Gastroesophageal sphincter (tissue), 4 donors: ENCODE measurements at regions not wholly inside any gene's neighbourhood (a gene's known extent, or its start where the extent isn't known, plus 50 kb on each side); places are given as distances from the start of the nearest gene placed in this dataset.
"Not testable (repeated sequence)": the region's sequence is repeated elsewhere in the genome, so short reads cannot be mapped to it uniquely, and the experiment has no call there.

Experiments used
- ATAC-seq: fragments of 150-250 bp; one replicate; pipeline ENCODE4 v1.9.1; 2016; ENCODE audit warnings: mild to moderate bottlenecking, moderate library complexity
- H3K27ac ChIP-seq, 4 donors: fragments of 200-600 bp; sonication (generic) in 3 of 4; 1 replicate in 3 of 4; 2 replicates in 1 of 4; pipeline ENCODE4 v1.5.1; 2016 to 2019
- H3K27me3 ChIP-seq: fragments of 200-600 bp; sonication (generic); one replicate; pipeline ENCODE4 v1.5.1; 2019
- H3K36me3 ChIP-seq, 2 donors: fragments of 200-600 bp; sonication (generic); one replicate each; pipeline ENCODE4 v1.5.1; 2019; ENCODE audit warnings: control low read depth in 1 of 2
- H3K4me1 ChIP-seq, 3 donors: fragments of 200-600 bp; sonication (generic); 1 replicate in 2 of 3; 2 replicates in 1 of 3; pipeline ENCODE4 v1.5.1; 2016 to 2019; ENCODE audit warnings: control low read depth in 2 of 3
- H3K4me3 ChIP-seq, 2 donors: fragments of 200-600 bp; sonication (generic); one replicate each; pipeline ENCODE4 v1.5.1; 2019; ENCODE audit warnings: mild to moderate bottlenecking in 1 of 2, moderate library complexity in 1 of 2
- H3K9me3 ChIP-seq, 3 donors: fragments of 200-600 bp; sonication (generic); one replicate each; pipeline ENCODE4 v1.5.1; 2017 to 2019; ENCODE audit warnings: control low read depth in 2 of 3
- EP300 ChIP-seq: sonication (generic); formaldehyde crosslinking; IDR thresholded peaks from one replicate; pipeline ENCODE4 v1.6.1; 2017; ENCODE audit warnings: antibody characterized with exemption, mild to moderate bottlenecking
- POLR2A ChIP-seq, 2 donors: fragments of 450-650 bp; IDR thresholded peaks; one replicate each; pipeline ENCODE4 v1.6.1; 2017; ENCODE audit warnings: antibody characterized with exemption in 2 of 2, mild to moderate bottlenecking in 2 of 2, moderate library complexity in 1 of 2
- POLR2AphosphoS5 ChIP-seq: sonication (generic); formaldehyde crosslinking; IDR thresholded peaks from one replicate; pipeline ENCODE4 v1.6.1; 2017; ENCODE audit warnings: antibody characterized with exemption
- WGBS, 2 donors: methylation state at CpG; one replicate each; pipeline ENCODE4 v1.1.5; 2018; ENCODE audit warnings: low coverage in 1 of 2; 5-methylcytosine and 5-hydroxymethylcytosine counted together
- TF ChIP-seq, protein P1 (sequence below), 4 experiments: fragments of 200-600 bp in 2 of 4; fragments of 450-650 bp in 2 of 4; sonication (generic) in 1 of 4; IDR thresholded peaks; one replicate each; pipeline ENCODE4 v1.5.1; 2017 to 2019; ENCODE audit warnings: antibody characterized with exemption in 4 of 4, mild to moderate bottlenecking in 2 of 4, moderate library complexity in 2 of 4

DNA sequence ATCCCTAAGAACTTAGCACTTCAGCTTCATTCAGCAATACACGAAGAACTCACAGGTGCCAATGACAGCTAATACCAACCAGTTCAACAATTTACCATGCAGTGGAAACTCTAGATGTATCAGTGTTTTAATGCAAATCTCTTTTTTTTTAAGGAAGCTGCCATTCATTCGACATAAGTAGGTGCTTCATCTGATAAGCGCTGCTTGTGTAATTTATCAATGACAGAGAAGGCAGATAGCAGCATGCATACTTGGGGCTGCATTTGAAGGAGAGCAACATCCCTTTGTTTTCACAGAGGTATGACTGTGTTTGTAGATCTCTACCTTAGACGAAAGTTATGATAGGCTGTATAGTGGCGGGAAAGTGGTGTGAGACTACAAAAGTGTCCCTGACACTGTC is 977.1 kb downstream of the AACS start:
- Histone ChIP-seq H3K36me3 (no peaks in the 10 kb centered on the region), H3K4me1 (no peaks in the 10 kb centered on the region), H3K27me3 (peaks cover 5% of the 10 kb centered on the region), H3K27ac (no peak overlapping the region), H3K9me3 (peaks cover 0 to 4% (median 0%) of the 10 kb centered on the region in 3 donors), H3K4me3 (no peak overlapping the region)
- 53 to 66% methylated on average over 5 of the region's 5 CpGs for WGBS, 2 donors
- TF ChIP-seq POLR2A (IDR thresholded peaks at IDR 0.05) = no peak
- TF ChIP-seq, protein P1, sequence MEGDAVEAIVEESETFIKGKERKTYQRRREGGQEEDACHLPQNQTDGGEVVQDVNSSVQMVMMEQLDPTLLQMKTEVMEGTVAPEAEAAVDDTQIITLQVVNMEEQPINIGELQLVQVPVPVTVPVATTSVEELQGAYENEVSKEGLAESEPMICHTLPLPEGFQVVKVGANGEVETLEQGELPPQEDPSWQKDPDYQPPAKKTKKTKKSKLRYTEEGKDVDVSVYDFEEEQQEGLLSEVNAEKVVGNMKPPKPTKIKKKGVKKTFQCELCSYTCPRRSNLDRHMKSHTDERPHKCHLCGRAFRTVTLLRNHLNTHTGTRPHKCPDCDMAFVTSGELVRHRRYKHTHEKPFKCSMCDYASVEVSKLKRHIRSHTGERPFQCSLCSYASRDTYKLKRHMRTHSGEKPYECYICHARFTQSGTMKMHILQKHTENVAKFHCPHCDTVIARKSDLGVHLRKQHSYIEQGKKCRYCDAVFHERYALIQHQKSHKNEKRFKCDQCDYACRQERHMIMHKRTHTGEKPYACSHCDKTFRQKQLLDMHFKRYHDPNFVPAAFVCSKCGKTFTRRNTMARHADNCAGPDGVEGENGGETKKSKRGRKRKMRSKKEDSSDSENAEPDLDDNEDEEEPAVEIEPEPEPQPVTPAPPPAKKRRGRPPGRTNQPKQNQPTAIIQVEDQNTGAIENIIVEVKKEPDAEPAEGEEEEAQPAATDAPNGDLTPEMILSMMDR (IDR thresholded peaks at IDR 0.05) = no peak
- TF ChIP-seq POLR2AphosphoS5 = no peak
- no peak for TF ChIP-seq EP300
- no peak for ATAC-seq

DNA sequence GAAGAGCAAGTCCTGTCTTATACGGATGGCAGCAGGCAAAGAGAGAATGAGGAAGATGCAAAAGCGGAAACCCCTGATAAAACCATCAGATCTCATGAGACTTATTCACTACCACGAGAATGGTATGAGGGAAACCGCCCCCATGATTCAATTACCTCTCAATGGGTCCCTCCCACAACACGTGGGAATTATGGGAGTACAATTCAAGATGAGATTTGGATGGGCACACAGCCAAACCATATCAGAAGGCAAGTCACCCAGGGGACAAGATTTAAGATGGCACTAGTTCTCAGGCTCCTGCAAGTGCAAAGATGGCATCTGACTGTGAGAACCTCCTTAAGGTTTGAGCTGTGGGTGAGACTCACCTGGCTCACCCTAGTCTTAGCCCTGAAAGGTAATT is 984.3 kb downstream of the AACS start:
- not testable (repeated sequence) for H3K4me1 ChIP-seq, H3K4me3 ChIP-seq, H3K36me3 ChIP-seq, H3K27ac ChIP-seq, H3K9me3 ChIP-seq, H3K27me3 ChIP-seq, ATAC-seq
- WGBS, 2 donors = 52 to 71% methylated on average over 5 of the region's 5 CpGs

DNA sequence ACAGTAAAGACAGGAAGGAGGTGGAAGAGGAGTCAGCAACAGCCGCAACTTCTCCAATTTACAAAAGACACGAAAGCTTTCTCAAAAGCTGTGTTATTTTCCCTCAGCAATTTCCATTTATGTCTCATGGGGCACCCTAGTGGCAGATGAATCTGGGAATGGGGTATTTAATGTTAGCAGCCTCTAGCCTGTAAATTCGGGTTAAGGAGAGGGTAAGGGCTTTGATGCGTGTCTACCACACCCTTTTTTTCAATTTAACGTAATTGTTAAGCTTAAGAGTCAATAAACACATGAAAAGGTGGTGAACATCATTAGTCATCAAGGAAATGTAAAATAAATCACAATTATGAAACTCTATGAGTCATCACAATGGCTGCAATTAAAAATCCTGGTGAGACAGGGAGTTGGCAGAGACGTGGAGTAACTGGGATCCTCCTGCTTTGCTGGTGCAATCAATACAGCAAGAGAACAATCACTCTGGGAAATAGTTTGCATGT is 986.4 kb downstream of the AACS start:
- ATAC-seq = no peak
- WGBS, 2 donors = 43 to 54% methylated on average over 5 to 6 of the region's 6 CpGs
- Histone ChIP-seq H3K4me1 (no peaks in the 10 kb centered on the region), H3K9me3 (no peaks in the 10 kb centered on the region), H3K27ac (no peak overlapping the region), H3K27me3 (no peaks in the 10 kb centered on the region), H3K36me3 (no peaks in the 10 kb centered on the region), H3K4me3 (no peak overlapping the region)
- TF ChIP-seq POLR2AphosphoS5 (no peak), POLR2A (IDR thresholded peaks at IDR 0.05) (no peak), EP300 (no peak)
- TF ChIP-seq, protein P1 (IDR thresholded peaks at IDR 0.05) = no peak

DNA sequence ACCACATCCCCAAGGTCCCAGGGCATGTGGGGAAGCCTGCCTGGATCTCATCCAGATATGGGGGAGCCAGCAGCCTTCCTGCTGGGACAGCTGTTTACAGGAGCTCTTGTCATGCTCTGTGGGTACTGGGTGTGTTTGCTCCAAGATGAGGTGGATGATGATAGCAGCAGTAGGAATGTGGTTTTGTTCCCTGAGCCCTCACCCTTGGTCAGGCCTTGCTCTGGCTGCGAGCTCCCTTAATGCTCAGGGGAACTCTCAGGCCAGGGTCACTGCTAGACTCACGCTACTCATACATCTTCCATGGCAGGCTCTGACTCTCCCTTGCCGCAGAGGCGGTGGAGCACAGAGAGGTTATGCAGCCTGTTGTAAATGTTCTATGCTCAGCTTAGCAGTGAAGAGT is 990.3 kb downstream of the AACS start:
- no peak for ATAC-seq
- no CpG with 5 or more reads among the region's 4 CpGs for WGBS, 2 donors
- H3K27me3 ChIP-seq = no peaks in the 10 kb centered on the region

DNA sequence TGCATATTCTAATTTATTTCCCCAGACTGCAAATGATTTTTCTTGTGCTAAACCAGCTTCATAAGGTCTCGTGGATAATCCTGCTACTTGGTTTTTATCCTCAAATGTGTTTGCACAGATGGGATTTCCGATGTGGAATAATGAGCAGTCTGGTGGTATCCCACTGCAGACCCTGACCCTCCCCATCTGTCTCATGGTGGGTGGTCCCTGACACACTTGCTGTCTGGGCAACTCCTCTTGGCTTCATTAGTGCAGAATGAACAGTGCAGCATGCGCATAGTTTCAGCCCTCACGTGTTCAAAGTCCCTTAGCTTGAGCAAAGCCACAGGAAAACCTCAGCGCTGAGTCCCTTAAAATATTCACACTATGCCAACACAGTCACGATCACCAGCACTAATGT is 996.5 kb downstream of the AACS start:
- Histone ChIP-seq H3K4me3 (no peak overlapping the region), H3K4me1 (no peaks in the 10 kb centered on the region), H3K36me3 (no peaks in the 10 kb centered on the region), H3K27me3 (no peaks in the 10 kb centered on the region), H3K9me3 (peaks cover 0 to 15% (median 0%) of the 10 kb centered on the region in 3 donors), H3K27ac (no peak overlapping the region)
- no peak for ATAC-seq
- WGBS, 2 donors = 41% methylated on average over 6 of the region's 6 CpGs; no CpG with 5 or more reads in 1 of the 2 donors
- TF ChIP-seq EP300 (no peak), POLR2AphosphoS5 (no peak), POLR2A (IDR thresholded peaks at IDR 0.05) (no peak)
- TF ChIP-seq, protein P1 (IDR thresholded peaks at IDR 0.05) = no peak

More for the DNA sequence above, 990.3 kb downstream of the AACS start:
- no peak overlapping the region for H3K27ac ChIP-seq
- TF ChIP-seq EP300 = no peak
- TF ChIP-seq POLR2AphosphoS5 = no peak
- TF ChIP-seq, protein P1 (IDR thresholded peaks at IDR 0.05) = no peak
- TF ChIP-seq POLR2A (IDR thresholded peaks at IDR 0.05) = no peak
- no peak overlapping the region for H3K4me3 ChIP-seq
- H3K36me3 ChIP-seq = no peaks in the 10 kb centered on the region
- no peaks in the 10 kb centered on the region for H3K4me1 ChIP-seq
- H3K9me3 ChIP-seq = no peaks in the 10 kb centered on the region
